Tibial artery (tissue), 4 donors: ENCODE measurements at regions not wholly inside any gene's neighbourhood (a gene's known extent, or its start where the extent isn't known, plus 50 kb on each side); places are given as distances from the start of the nearest gene placed in this dataset.
"Not testable (repeated sequence)": the region's sequence is repeated elsewhere in the genome, so short reads cannot be mapped to it uniquely, and the experiment has no call there.

Source experiments
- DNase-seq, 2 donors: peaks; one replicate each; pipeline ENCODE4 v3.0.0-alpha.2; 2019
- H3K27ac ChIP-seq, 2 donors: fragments of 200-600 bp; sonication (generic) in 1 of 2; 1 replicate in 1 of 2; 2 replicates in 1 of 2; pipeline ENCODE4 v1.5.1; 2018 to 2019; ENCODE audit warnings: mild to moderate bottlenecking in 1 of 2
- H3K27me3 ChIP-seq, 2 donors: fragments of 200-600 bp; sonication (generic) in 1 of 2; one replicate each; pipeline versions ENCODE4 v1.5.1 to v1.6.0; 2016 to 2019
- H3K36me3 ChIP-seq, 3 donors: fragments of 200-600 bp; sonication (generic) in 2 of 3; one replicate each; pipeline ENCODE4 v1.5.1; 2016 to 2019; ENCODE audit warnings: mild to moderate bottlenecking in 2 of 3
- H3K4me1 ChIP-seq, 4 donors: fragments of 200-600 bp; sonication (generic) in 2 of 4; 1 replicate in 3 of 4; 2 replicates in 1 of 4; pipeline ENCODE4 v1.5.1; 2016 to 2019
- H3K4me3 ChIP-seq, 2 donors: fragments of 200-600 bp; sonication (generic) in 1 of 2; 1 replicate in 1 of 2; 2 replicates in 1 of 2; pipeline ENCODE4 v1.5.1; 2018 to 2019; ENCODE audit warnings: mild to moderate bottlenecking in 2 of 2
- H3K9me3 ChIP-seq, 3 donors: fragments of 200-600 bp; sonication (generic) in 1 of 3; one replicate each; pipeline ENCODE4 v1.5.1; 2016 to 2019
- CTCF ChIP-seq, 2 experiments: fragments of 200-600 bp in 1 of 2; fragments of 450-650 bp in 1 of 2; IDR thresholded peaks; one replicate each; pipeline ENCODE4 v1.5.1; 2017 to 2019; ENCODE audit warnings: antibody characterized with exemption in 2 of 2, mild to moderate bottlenecking in 1 of 2, moderate library complexity in 1 of 2
- intact Hi-C: fragments of 100-400 bp; cut with DNase I; formaldehyde crosslinking; loops from one replicate; pipeline ENCODE4 v1.15.0; 2023; ENCODE audit warnings: low total_unique reads

- no peaks in the 10 kb centered on the region for H3K27me3 ChIP-seq
- DNase-seq: no peak
- no peak for TF ChIP-seq CTCF (IDR thresholded peaks at IDR 0.05)
- H3K27ac ChIP-seq: no peak overlapping the region
- H3K4me1 ChIP-seq: no peaks in the 10 kb centered on the region
- H3K36me3 ChIP-seq: no peaks in the 10 kb centered on the region
- intact Hi-C loops: no loop called here
- H3K4me3 ChIP-seq: no peak overlapping the region
- H3K9me3 ChIP-seq: no peaks in the 10 kb centered on the region
Observed at GRCh38 chr5:124027441-124027840, 515.5 kb downstream of the CSNK1G3 start.

GRCh38 chr5:124025306-124025845 lies 513.4 kb downstream of the CSNK1G3 start:
- DNase-seq: no peak
- Histone ChIP-seq H3K4me1 (no peaks in the 10 kb centered on the region), H3K9me3 (peaks cover 0 to 8% (median 0%) of the 10 kb centered on the region in 3 donors), H3K27ac (no peak overlapping the region), H3K36me3 (no peaks in the 10 kb centered on the region), H3K27me3 (no peaks in the 10 kb centered on the region), H3K4me3 (no peak overlapping the region)
- intact Hi-C loops: no loop called here
- no peak for TF ChIP-seq CTCF (IDR thresholded peaks at IDR 0.05)

- Histone ChIP-seq H3K36me3 (no peaks in the 10 kb centered on the region), H3K9me3 (peaks cover 0 to 8% (median 0%) of the 10 kb centered on the region in 3 donors), H3K4me1 (no peaks in the 10 kb centered on the region), H3K27me3 (no peaks in the 10 kb centered on the region), H3K27ac (no peak overlapping the region), H3K4me3 (no peak overlapping the region)
- DNase-seq: no peak
- no peak for TF ChIP-seq CTCF (IDR thresholded peaks at IDR 0.05)
- intact Hi-C loops: no loop called here
Observed at GRCh38 chr5:124022966-124023365, 511.0 kb downstream of the CSNK1G3 start.

- H3K4me1 ChIP-seq: no peaks in the 10 kb centered on the region
- peaks cover 0 to 8% (median 0%) of the 10 kb centered on the region in 3 donors for H3K9me3 ChIP-seq
- no peak overlapping the region for H3K27ac ChIP-seq
- TF ChIP-seq CTCF (IDR thresholded peaks at IDR 0.05): no peak
- H3K36me3 ChIP-seq: no peaks in the 10 kb centered on the region
- intact Hi-C loops: no loop called here
- H3K27me3 ChIP-seq: no peaks in the 10 kb centered on the region
- DNase-seq: no peak
- H3K4me3 ChIP-seq: no peak overlapping the region
Observed at GRCh38 chr5:124021776-124022175, 509.8 kb downstream of the CSNK1G3 start.

GRCh38 chr5:124021066-124021641 lies 509.2 kb downstream of the CSNK1G3 start:
- no peak for TF ChIP-seq CTCF (IDR thresholded peaks at IDR 0.05)
- intact Hi-C loops: no loop called here
- H3K27ac ChIP-seq: no peak overlapping the region
- H3K4me1 ChIP-seq: peaks cover 0 to 6% (median 0%) of the 10 kb centered on the region in 4 donors
- peaks cover 0 to 8% (median 0%) of the 10 kb centered on the region in 3 donors for H3K9me3 ChIP-seq
- H3K27me3 ChIP-seq: no peaks in the 10 kb centered on the region
- H3K36me3 ChIP-seq: no peaks in the 10 kb centered on the region
- H3K4me3 ChIP-seq: no peak overlapping the region
- DNase-seq: no peak

- intact Hi-C loops, H3K27ac ChIP-seq, H3K9me3 ChIP-seq, H3K27me3 ChIP-seq, H3K36me3 ChIP-seq, DNase-seq, H3K4me3 ChIP-seq: not testable (repeated sequence)
- peaks cover 0 to 11% (median 0%) of the 10 kb centered on the region in 4 donors for H3K4me1 ChIP-seq
Observed at GRCh38 chr5:124017321-124017720, 505.3 kb downstream of the CSNK1G3 start.
